HG02884 (cell line): ENCODE measurements at regions not wholly inside any gene's neighbourhood (a gene's known extent, or its start where the extent isn't known, plus 50 kb on each side); places are given as distances from the start of the nearest gene placed in this dataset.
"Not testable (repeated sequence)": the region's sequence is repeated elsewhere in the genome, so short reads cannot be mapped to it uniquely, and the experiment has no call there.

Experiments used
- ATAC-seq: cut with Tn5 transposase; IDR thresholded peaks from one replicate; pipeline ENCODE4 v1.9.1; 2021; ENCODE audit warnings: mild to moderate bottlenecking, moderate library complexity; ENCODE audit not compliant: unreplicated experiment

- peak; percentile 61 for ATAC-seq
Measured at GRCh38 chr6:141464490-141464889, 668.2 kb upstream of the GJE1 start.

GRCh38 chr6:141463237-141463977, 669.3 kb upstream of the GJE1 start:
- peak; percentile 87 for ATAC-seq

GRCh38 chr6:141460743-141461484, 671.8 kb upstream of the GJE1 start:
- no peak for ATAC-seq

GRCh38 chr6:141460245-141460644, 672.5 kb upstream of the GJE1 start:
- not testable (repeated sequence) for ATAC-seq

- ATAC-seq: not testable (repeated sequence)
Measured at GRCh38 chr6:141457984-141458383, 674.7 kb upstream of the GJE1 start.

- no peak for ATAC-seq
Measured at GRCh38 chr6:141452354-141452686, 680.4 kb upstream of the GJE1 start.

GRCh38 chr6:141451511-141452353, 681.0 kb upstream of the GJE1 start:
- ATAC-seq: no peak

- no peak for ATAC-seq
Measured at GRCh38 chr6:141451181-141451510, 681.6 kb upstream of the GJE1 start.

- ATAC-seq: no peak
Measured at GRCh38 chr6:141445928-141446628, 686.6 kb upstream of the GJE1 start.

GRCh38 chr6:141443668-141444289, 688.9 kb upstream of the GJE1 start:
- no peak for ATAC-seq

- no peak for ATAC-seq
Measured at GRCh38 chr6:141443032-141443431, 689.7 kb upstream of the GJE1 start.

- no peak for ATAC-seq
Measured at GRCh38 chr6:141439513-141439912, 693.2 kb upstream of the GJE1 start.

GRCh38 chr6:141437685-141438084, 695.0 kb upstream of the GJE1 start:
- ATAC-seq: no peak

GRCh38 chr6:141437011-141437410, 695.7 kb upstream of the GJE1 start:
- no peak for ATAC-seq

- no peak for ATAC-seq
Measured at GRCh38 chr6:141426400-141426980, 706.2 kb upstream of the GJE1 start.

- no peak for ATAC-seq
Measured at GRCh38 chr6:141421378-141421777, 711.3 kb upstream of the GJE1 start.

GRCh38 chr6:141418076-141418475, 714.6 kb upstream of the GJE1 start:
- no peak for ATAC-seq

- no peak for ATAC-seq
Measured at GRCh38 chr6:141415896-141416295, 716.8 kb upstream of the GJE1 start.

- no peak for ATAC-seq
Measured at GRCh38 chr6:141413196-141413595, 719.5 kb upstream of the GJE1 start.

GRCh38 chr6:141406761-141407160, 726.0 kb upstream of the GJE1 start:
- no peak for ATAC-seq
